H1 (cell line): ENCODE measurements at regions not wholly inside any gene's neighbourhood (a gene's known extent, or its start where the extent isn't known, plus 50 kb on each side); places are given as distances from the start of the nearest gene placed in this dataset.

Source experiments
- CTCF ChIA-PET: fragments of 300-600 bp; sonication (Branson Sonifier 250); formaldehyde crosslinking; loops from one replicate; lab custom pipeline; 2021; ENCODE audit not compliant: partially characterized antibody; lab: Charles Lee
- POLR2A ChIA-PET: fragments of 300-600 bp; sonication (Branson Sonifier 250); formaldehyde crosslinking; loops from one replicate; lab custom pipeline; 2021; ENCODE audit warnings: inconsistent platforms; ENCODE audit not compliant: partially characterized antibody; lab: Charles Lee
- DNase-seq, 2 experiments: peaks; one replicate each; pipeline versions ENCODE4 v3.0.0 to v3.0.0-alpha.2; 2010 to 2022; ENCODE audit warnings: low spot score in 2 of 2, low read depth in 1 of 2, mixed read lengths in 1 of 2
- FAIRE-seq: peaks from 2 replicates; lab custom pipeline; 2011; peaks lifted over from hg19 to GRCh38; lab: Jason Lieb, UNC
- H2AFZ ChIP-seq: 2 replicates; pipeline ENCODE4 v1.8.1; 2012; ENCODE audit warnings: low read length, inconsistent platforms
- H2AK5ac ChIP-seq: 2 replicates; pipeline ENCODE4 v1.6.1; 2013; ENCODE audit warnings: low read depth, low read length
- H2BK120ac ChIP-seq: replicated peaks from 2 replicates; pipeline ENCODE3; 2013; ENCODE audit warnings: low read depth, low read length, inconsistent platforms
- H2BK12ac ChIP-seq: 2 replicates; pipeline ENCODE4 v1.6.1; 2013; ENCODE audit warnings: low read depth, low read length
- H2BK15ac ChIP-seq: 2 replicates; pipeline ENCODE4 v1.6.1; 2013; ENCODE audit warnings: low read length
- H2BK20ac ChIP-seq: 2 replicates; pipeline ENCODE4 v1.6.1; 2013; ENCODE audit warnings: low read length
- H2BK5ac ChIP-seq: 2 replicates; pipeline ENCODE4 v1.6.1; 2013; ENCODE audit warnings: low read depth, low read length
- H3K14ac ChIP-seq: 2 replicates; pipeline ENCODE4 v1.6.1; 2013; ENCODE audit warnings: inconsistent platforms; ENCODE audit not compliant: insufficient read length
- H3K18ac ChIP-seq: 2 replicates; pipeline ENCODE4 v1.6.1; 2013; ENCODE audit warnings: low read length; ENCODE audit errors: extremely low read depth
- H3K23ac ChIP-seq: 2 replicates; pipeline ENCODE4 v1.6.1; 2013; ENCODE audit warnings: inconsistent platforms; ENCODE audit not compliant: insufficient read length
- H3K23me2 ChIP-seq: 2 replicates; pipeline ENCODE4 v1.6.1; 2013; ENCODE audit warnings: low read depth, low read length
- H3K27ac ChIP-seq: 2 replicates; pipeline ENCODE4 v1.6.1; 2011; ENCODE audit warnings: low read depth, low read length, inconsistent platforms
- H3K27me3 ChIP-seq, 4 experiments: replicated peaks in 1 of 4; 1 replicate in 1 of 4; 2 replicates in 3 of 4; pipeline versions ENCODE4 v1.6.1 to v1.8.1; 2011 to 2013; ENCODE audit warnings: low read length in 3 of 4, mild to moderate bottlenecking in 3 of 4, inconsistent platforms in 2 of 4, mixed read lengths in 2 of 4, moderate library complexity in 1 of 4; ENCODE audit not compliant: control insufficient read depth in 3 of 4, insufficient read depth in 3 of 4; ENCODE audit errors: extremely low read depth in 1 of 4
- H3K36me3 ChIP-seq, 4 experiments: 2 replicates each; pipeline versions ENCODE4 v1.6.1 to v1.8.1; 2011 to 2013; ENCODE audit warnings: mild to moderate bottlenecking in 4 of 4, low read length in 3 of 4, moderate library complexity in 2 of 4, control low read depth in 1 of 4, inconsistent platforms in 1 of 4; ENCODE audit not compliant: insufficient read depth in 4 of 4, control insufficient read depth in 2 of 4
- H3K4ac ChIP-seq: replicated peaks from 2 replicates; pipeline ENCODE3; 2013; ENCODE audit warnings: low read length, low read depth, mixed read lengths, inconsistent platforms; ENCODE audit not compliant: insufficient read length
- H3K4me1 ChIP-seq, 4 experiments: replicated peaks in 1 of 4; 1 replicate in 1 of 4; 2 replicates in 3 of 4; pipeline versions ENCODE4 v1.6.1 to v1.8.1; 2011 to 2013; ENCODE audit warnings: low read length in 3 of 4, inconsistent platforms in 2 of 4, mixed read lengths in 1 of 4; ENCODE audit not compliant: insufficient read depth in 4 of 4, control insufficient read depth in 3 of 4
- H3K4me2 ChIP-seq, 2 experiments: 2 replicates each; pipeline versions ENCODE4 v1.6.1 to v1.8.1; 2011 to 2013; ENCODE audit warnings: low read depth in 2 of 2, low read length in 2 of 2, control low read depth in 1 of 2, inconsistent platforms in 1 of 2, mild to moderate bottlenecking in 1 of 2; ENCODE audit not compliant: insufficient read depth in 1 of 2
- H3K4me3 ChIP-seq, 4 experiments: fragments of 200-600, 300-600 bp in 1 of 4; sonication (generic), shearing (Covaris generic), sonication (Bioruptor Twin) in 1 of 4; 2 replicates each; pipeline versions ENCODE4 v1.5.1 to v1.8.1; 2011 to 2016; ENCODE audit warnings: low read length in 4 of 4, low read depth in 3 of 4, control low read depth in 2 of 4, inconsistent platforms in 2 of 4, mild to moderate bottlenecking in 2 of 4, mixed read lengths in 1 of 4, moderate library complexity in 1 of 4; ENCODE audit not compliant: insufficient read depth in 2 of 4; ENCODE audit errors: extremely low read depth in 1 of 4
- H3K56ac ChIP-seq: replicated peaks from 2 replicates; pipeline ENCODE3; 2013; ENCODE audit warnings: low read depth, mild to moderate bottlenecking, mixed read lengths, low read length, inconsistent platforms; ENCODE audit not compliant: insufficient read length
- H3K79me1 ChIP-seq: 2 replicates; pipeline ENCODE4 v1.6.1; 2013; ENCODE audit warnings: low read depth, low read length, control low read depth
- H3K79me2 ChIP-seq, 2 experiments: 2 replicates each; pipeline versions ENCODE4 v1.6.1 to v1.8.1; 2012 to 2013; ENCODE audit warnings: low read length in 2 of 2, mild to moderate bottlenecking in 2 of 2, inconsistent platforms in 1 of 2; ENCODE audit not compliant: insufficient read depth in 2 of 2, control insufficient read depth in 1 of 2
- H3K9ac ChIP-seq, 4 experiments: replicated peaks in 1 of 4; 1 replicate in 1 of 4; 2 replicates in 3 of 4; pipeline versions ENCODE4 v1.6.1 to v1.8.1; 2011 to 2013; ENCODE audit warnings: low read depth in 3 of 4, low read length in 3 of 4, control low read depth in 2 of 4, mild to moderate bottlenecking in 2 of 4, moderate library complexity in 2 of 4, inconsistent platforms in 1 of 4; ENCODE audit errors: extremely low read depth in 1 of 4
- H3K9me3 ChIP-seq, 2 experiments: 2 replicates each; pipeline versions ENCODE4 v1.6.1 to v1.8.1; 2012 to 2013; ENCODE audit warnings: mild to moderate bottlenecking in 2 of 2, moderate library complexity in 2 of 2, control low read depth in 1 of 2, inconsistent platforms in 1 of 2, low read depth in 1 of 2, low read length in 1 of 2, mixed read lengths in 1 of 2; ENCODE audit not compliant: insufficient read depth in 2 of 2
- H4K20me1 ChIP-seq, 2 experiments: replicated peaks in 1 of 2; 2 replicates each; pipeline versions ENCODE3 to v1.8.1; 2011 to 2013; ENCODE audit warnings: inconsistent platforms in 2 of 2, low read length in 2 of 2, mild to moderate bottlenecking in 1 of 2; ENCODE audit not compliant: insufficient read depth in 2 of 2, control insufficient read depth in 1 of 2
- H4K5ac ChIP-seq: 2 replicates; pipeline ENCODE4 v1.6.1; 2013; ENCODE audit warnings: low read length, low read depth, mixed read lengths, inconsistent platforms; ENCODE audit not compliant: insufficient read length
- H4K8ac ChIP-seq: 2 replicates; pipeline ENCODE4 v1.8.0; 2013; ENCODE audit warnings: mild to moderate bottlenecking, moderate library complexity, low read length, inconsistent platforms; ENCODE audit not compliant: insufficient read depth; ENCODE audit errors: extremely low read depth
- H4K91ac ChIP-seq: replicated peaks from 2 replicates; pipeline ENCODE3; 2013; ENCODE audit warnings: low read length, mixed read lengths, inconsistent platforms; ENCODE audit not compliant: insufficient read length
- BACH1 ChIP-seq: IDR thresholded peaks from 2 replicates; pipeline ENCODE4 v1.6.1; 2012; ENCODE audit warnings: low read length, improper control_type of control experiment
- JUN ChIP-seq: IDR thresholded peaks from 2 replicates; pipeline ENCODE4 v1.6.1; 2011; ENCODE audit warnings: low read depth, mild to moderate bottlenecking, improper control_type of control experiment, low read length
- SIX5 ChIP-seq: IDR thresholded peaks from 2 replicates; pipeline ENCODE4 v1.6.1; 2011; ENCODE audit warnings: mild to moderate bottlenecking, low read depth, low read length
- TEAD4 ChIP-seq: IDR thresholded peaks from 2 replicates; pipeline ENCODE4 v1.6.1; 2012; ENCODE audit warnings: low read depth, low read length, inconsistent platforms, mixed read lengths
- WGBS, 2 experiments: shearing (Covaris generic) in 1 of 2; methylation state at CpG; one replicate each; pipeline versions ENCODE4 v1.1.6 to v1.1.7; 2013 to 2015; ENCODE audit warnings: low lambda C conversion rate in 2 of 2, mixed read lengths in 2 of 2, inconsistent platforms in 1 of 2, low coverage in 1 of 2, missing lambda C conversion rate in 1 of 2; ENCODE audit not compliant: insufficient replicate concordance in 2 of 2, insufficient coverage in 1 of 2, insufficient read length in 1 of 2; ENCODE audit errors: extremely low coverage in 1 of 2, missing lambda C conversion rate in 1 of 2; 5-methylcytosine and 5-hydroxymethylcytosine counted together

GRCh38 chr7:123401295-123401694 lies 133.1 kb downstream of the IQUB start:
- no peak overlapping the region for H2BK120ac ChIP-seq
- DNase-seq (no peak), FAIRE-seq (no peak)
- no peak overlapping the region for H2BK12ac ChIP-seq
- H3K27ac ChIP-seq: no peak overlapping the region
- POLR2A ChIA-PET: no interaction called here
- no peak overlapping the region for H2AK5ac ChIP-seq
- CTCF ChIA-PET: interaction anchor here (0.7 to 1.4 kb wide), 8 partner anchors 11 to 247 kb away, joined by 3 to 4 read pairs (median 3); no protein-coding TSS in a partner anchor
- no peaks in the 10 kb centered on the region for H3K36me3 ChIP-seq
- TF ChIP-seq BACH1 (no peak), TEAD4 (no peak), JUN (no peak), SIX5 (no peak)
- no peak overlapping the region for H4K8ac ChIP-seq
- H3K4me3 ChIP-seq: no peak overlapping the region
- no peaks in the 10 kb centered on the region for H3K23me2 ChIP-seq
- 89% methylated on average over 6 of the region's 6 CpGs; no CpG with 5 or more reads in 1 of the 2 experiments for WGBS, 2 experiments
- H2BK20ac ChIP-seq: no peak overlapping the region
- no peak overlapping the region for H4K5ac ChIP-seq
- no peaks in the 10 kb centered on the region for H3K79me1 ChIP-seq
- H3K27me3 ChIP-seq: no peaks in the 10 kb centered on the region
- no peak overlapping the region for H3K4me2 ChIP-seq
- H2BK5ac ChIP-seq: no peak overlapping the region
- no peak overlapping the region for H3K9ac ChIP-seq
- H3K4ac ChIP-seq: no peak overlapping the region
- no peaks in the 10 kb centered on the region for H3K9me3 ChIP-seq
- H3K56ac ChIP-seq: no peak overlapping the region
- no peak overlapping the region; the same call in 1 of the 2 replicates for H2AFZ ChIP-seq
- H3K79me2 ChIP-seq: no peaks in the 10 kb centered on the region
- no peak overlapping the region for H3K23ac ChIP-seq
- H4K20me1 ChIP-seq: no peaks in the 10 kb centered on the region
- no peak overlapping the region for H2BK15ac ChIP-seq
- H3K14ac ChIP-seq: no peak overlapping the region
- H3K18ac ChIP-seq: no peak overlapping the region
- no peak overlapping the region for H4K91ac ChIP-seq
- H3K4me1 ChIP-seq: no peaks in the 10 kb centered on the region
